OCI-LY7 (cell line): ENCODE measurements at regions not wholly inside any gene's neighbourhood (a gene's known extent, or its start where the extent isn't known, plus 50 kb on each side); places are given as distances from the start of the nearest gene placed in this dataset.

Experiments
- CTCF ChIP-seq: fragments of 200-600 bp; sonication (generic); conservative IDR thresholded peaks from 2 replicates; pipeline ENCODE4 v1.5.1; 2014; ENCODE audit warnings: mild to moderate bottlenecking, antibody characterized with exemption, low read length, moderate library complexity, mixed read lengths
- EZH2phosphoT487 ChIP-seq: fragments of 200-600 bp; sonication (generic); IDR thresholded peaks from 2 replicates; pipeline ENCODE4 v1.6.1; 2018; ENCODE audit warnings: low read depth, borderline replicate concordance, mild to moderate bottlenecking, mixed run types, antibody characterized with exemption, low read length, moderate library complexity, mixed read lengths

DNA sequence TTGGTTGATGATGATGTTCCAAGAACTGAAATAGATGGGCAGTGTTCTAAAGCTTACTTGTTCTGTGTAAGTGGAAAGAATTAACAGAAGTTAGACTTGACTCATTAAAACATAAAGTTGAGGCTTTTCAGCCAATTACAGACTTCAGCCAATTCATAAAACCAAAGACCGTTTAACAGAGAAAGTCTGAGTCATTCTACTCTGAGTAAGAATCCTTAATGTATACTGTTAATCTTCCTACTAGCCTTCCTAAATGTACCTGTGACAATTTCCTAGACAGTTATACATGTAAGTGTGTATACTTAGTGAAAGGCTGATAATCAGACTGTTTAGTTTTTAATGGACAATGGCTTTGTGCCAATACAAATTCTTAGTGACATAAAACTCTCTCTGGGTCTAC lies 681.0 kb downstream of the RPL10L start:
- TF ChIP-seq CTCF (no peak), EZH2phosphoT487 (no peak)
